Astrocyte of the cerebellum (primary cell): ENCODE measurements at regions not wholly inside any gene's neighbourhood (a gene's known extent, or its start where the extent isn't known, plus 50 kb on each side); places are given as distances from the start of the nearest gene placed in this dataset.
"Not testable (repeated sequence)": the region's sequence is repeated elsewhere in the genome, so short reads cannot be mapped to it uniquely, and the experiment has no call there.

ENCODE experiments used
- DNase-seq: peaks from one replicate; pipeline ENCODE4 v3.0.0-alpha.2; 2011; ENCODE audit warnings: low read depth
- H3K4me3 ChIP-seq: 2 replicates; pipeline ENCODE4 v1.5.1; 2011; ENCODE audit warnings: mild to moderate bottlenecking, low read depth, low read length, moderate library complexity
- in situ Hi-C: cut with HindIII; loops from 2 replicates; pipeline ENCODE4 v1.10.0; 2017; ENCODE audit warnings: low sequenced_read_pairs
- TF ChIP-seq, protein P1 (sequence below): IDR thresholded peaks from 2 replicates; pipeline ENCODE4 v1.5.1; 2012; ENCODE audit warnings: low read length, low read depth, moderate library complexity, mild to moderate bottlenecking; ENCODE audit errors: missing control alignments

DNA sequence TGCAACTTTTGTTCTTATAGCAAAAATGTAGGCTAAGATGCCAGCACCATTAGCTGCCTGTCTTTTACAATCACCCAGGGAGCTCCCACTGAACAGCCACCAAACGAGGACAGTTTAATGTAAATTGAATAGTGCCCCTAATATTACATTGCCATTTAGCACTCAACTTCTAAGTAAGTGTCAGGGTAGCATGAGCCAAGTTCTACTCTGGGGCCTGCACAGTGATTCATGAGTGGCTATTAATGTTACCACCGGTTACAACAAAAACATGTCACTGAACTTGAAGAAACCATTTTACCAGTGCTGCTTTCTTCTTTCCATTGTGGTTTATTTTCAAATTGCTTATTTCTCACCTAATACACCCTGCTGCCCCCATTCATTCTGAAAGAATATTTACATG lies 295.6 kb upstream of the RRP15 start:
- H3K4me3 ChIP-seq = no peak overlapping the region
- in situ Hi-C loops = no loop called here

GRCh38 chr1:217993439-217993838 lies 291.7 kb upstream of the RRP15 start:
- in situ Hi-C loops = no loop called here
- TF ChIP-seq, protein P1, sequence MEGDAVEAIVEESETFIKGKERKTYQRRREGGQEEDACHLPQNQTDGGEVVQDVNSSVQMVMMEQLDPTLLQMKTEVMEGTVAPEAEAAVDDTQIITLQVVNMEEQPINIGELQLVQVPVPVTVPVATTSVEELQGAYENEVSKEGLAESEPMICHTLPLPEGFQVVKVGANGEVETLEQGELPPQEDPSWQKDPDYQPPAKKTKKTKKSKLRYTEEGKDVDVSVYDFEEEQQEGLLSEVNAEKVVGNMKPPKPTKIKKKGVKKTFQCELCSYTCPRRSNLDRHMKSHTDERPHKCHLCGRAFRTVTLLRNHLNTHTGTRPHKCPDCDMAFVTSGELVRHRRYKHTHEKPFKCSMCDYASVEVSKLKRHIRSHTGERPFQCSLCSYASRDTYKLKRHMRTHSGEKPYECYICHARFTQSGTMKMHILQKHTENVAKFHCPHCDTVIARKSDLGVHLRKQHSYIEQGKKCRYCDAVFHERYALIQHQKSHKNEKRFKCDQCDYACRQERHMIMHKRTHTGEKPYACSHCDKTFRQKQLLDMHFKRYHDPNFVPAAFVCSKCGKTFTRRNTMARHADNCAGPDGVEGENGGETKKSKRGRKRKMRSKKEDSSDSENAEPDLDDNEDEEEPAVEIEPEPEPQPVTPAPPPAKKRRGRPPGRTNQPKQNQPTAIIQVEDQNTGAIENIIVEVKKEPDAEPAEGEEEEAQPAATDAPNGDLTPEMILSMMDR = no peak

More for the DNA sequence above, 295.6 kb upstream of the RRP15 start:
- TF ChIP-seq, protein P1 = no peak
- no peak for DNase-seq

GRCh38 chr1:218008296-218008695 lies 276.8 kb upstream of the RRP15 start:
- H3K4me3 ChIP-seq, in situ Hi-C loops, DNase-seq: not testable (repeated sequence)

More at GRCh38 chr1:217993439-217993838, 291.7 kb upstream of the RRP15 start:
- DNase-seq = no peak
- no peak overlapping the region for H3K4me3 ChIP-seq

GRCh38 chr1:218015106-218015505 lies 270.0 kb upstream of the RRP15 start:
- H3K4me3 ChIP-seq, in situ Hi-C loops, DNase-seq: not testable (repeated sequence)

DNA sequence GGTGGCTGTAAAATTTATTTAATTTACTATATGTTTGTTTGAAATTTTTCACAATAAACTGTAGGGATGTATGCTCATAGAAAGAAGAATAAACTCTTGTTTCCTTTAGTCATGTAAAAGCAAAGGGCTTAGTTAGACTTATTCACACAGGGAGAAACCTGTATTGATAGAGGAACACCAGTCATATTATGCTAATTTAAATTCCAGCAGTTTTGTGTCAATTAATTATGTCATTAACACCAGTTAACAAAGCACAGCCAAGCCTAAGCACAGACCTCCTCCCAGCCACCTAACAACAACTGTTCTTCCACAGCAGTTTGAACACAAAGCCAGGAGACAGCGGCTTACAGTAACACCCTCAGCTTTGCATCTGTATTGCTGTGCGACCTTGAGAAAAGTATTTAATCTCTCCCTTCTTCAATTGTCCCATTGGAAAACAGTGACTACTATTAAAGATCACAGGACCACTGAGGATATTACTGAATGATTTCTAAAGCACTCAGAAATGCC lies 260.8 kb upstream of the RRP15 start:
- H3K4me3 ChIP-seq = no peak overlapping the region

DNA sequence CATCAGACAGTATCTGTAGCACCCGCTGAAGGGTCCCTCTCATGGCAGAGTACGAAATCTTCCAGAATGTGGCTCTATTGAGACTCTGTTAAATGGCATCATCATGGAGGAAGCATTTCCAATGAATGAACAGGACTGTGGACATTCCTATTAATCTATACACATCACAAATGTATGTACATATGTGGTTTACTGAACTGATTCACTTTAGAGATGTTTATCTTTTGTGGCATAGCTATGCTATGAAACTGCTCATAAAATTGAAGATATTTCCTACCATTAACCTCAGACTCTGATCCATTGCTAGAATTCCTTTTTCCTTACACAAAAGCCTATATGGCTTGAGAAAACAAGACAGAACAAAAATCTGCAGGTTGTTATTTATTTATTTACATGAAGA lies 259.6 kb upstream of the RRP15 start:
- TF ChIP-seq, protein P1 = no peak
- no peak overlapping the region for H3K4me3 ChIP-seq
- DNase-seq = no peak
- in situ Hi-C loops = no loop called here

More for the DNA sequence above, 260.8 kb upstream of the RRP15 start:
- in situ Hi-C loops = no loop called here
- DNase-seq = no peak
- TF ChIP-seq, protein P1 = no peak

DNA sequence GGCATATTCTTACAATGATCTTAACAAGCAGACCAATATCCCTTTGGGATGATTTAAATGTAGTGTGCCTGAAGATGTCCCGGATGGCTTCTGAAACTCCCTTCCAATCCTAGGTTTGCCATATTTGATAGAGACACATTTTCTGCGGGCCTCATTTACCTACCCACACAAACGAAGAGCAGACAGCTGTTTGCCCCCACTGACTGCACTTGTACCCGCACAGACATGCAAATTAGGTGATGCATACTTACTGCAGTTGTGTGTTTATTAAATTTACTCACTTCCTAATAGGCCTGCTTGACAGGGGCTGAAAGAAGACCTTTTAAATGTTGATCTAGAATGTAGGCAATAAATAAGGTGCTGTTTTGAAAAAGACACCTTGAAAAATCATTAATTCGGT lies 257.9 kb upstream of the RRP15 start:
- in situ Hi-C loops = no loop called here
- DNase-seq = no peak
- TF ChIP-seq, protein P1 = no peak
- H3K4me3 ChIP-seq = no peak overlapping the region

DNA sequence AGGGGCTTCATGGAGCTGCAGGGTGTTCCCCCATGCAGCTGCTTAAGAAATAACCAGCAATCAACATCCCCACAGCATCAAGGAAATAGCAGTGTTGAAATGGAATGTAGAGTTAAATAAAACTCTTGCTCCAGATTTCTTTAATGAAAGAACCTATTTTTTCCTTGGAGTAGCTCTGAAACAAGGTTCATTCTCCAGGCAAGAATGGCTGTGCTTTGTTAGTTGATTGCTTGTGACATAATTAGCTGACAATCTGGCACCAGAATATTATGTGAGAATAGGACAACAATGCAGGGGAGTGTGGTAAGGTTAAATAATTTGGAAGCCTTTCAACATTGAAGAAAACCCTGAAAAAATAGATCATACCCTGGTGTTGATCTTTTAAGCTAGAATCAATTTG lies 254.2 kb upstream of the RRP15 start:
- DNase-seq = no peak
- no peak overlapping the region for H3K4me3 ChIP-seq
- in situ Hi-C loops = no loop called here
- TF ChIP-seq, protein P1 = no peak
